ENCODE measurements at regions not wholly inside any gene's neighbourhood (a gene's known extent, or its start where the extent isn't known, plus 50 kb on each side); places are given as distances from the start of the nearest gene placed in this dataset.

DNA sequence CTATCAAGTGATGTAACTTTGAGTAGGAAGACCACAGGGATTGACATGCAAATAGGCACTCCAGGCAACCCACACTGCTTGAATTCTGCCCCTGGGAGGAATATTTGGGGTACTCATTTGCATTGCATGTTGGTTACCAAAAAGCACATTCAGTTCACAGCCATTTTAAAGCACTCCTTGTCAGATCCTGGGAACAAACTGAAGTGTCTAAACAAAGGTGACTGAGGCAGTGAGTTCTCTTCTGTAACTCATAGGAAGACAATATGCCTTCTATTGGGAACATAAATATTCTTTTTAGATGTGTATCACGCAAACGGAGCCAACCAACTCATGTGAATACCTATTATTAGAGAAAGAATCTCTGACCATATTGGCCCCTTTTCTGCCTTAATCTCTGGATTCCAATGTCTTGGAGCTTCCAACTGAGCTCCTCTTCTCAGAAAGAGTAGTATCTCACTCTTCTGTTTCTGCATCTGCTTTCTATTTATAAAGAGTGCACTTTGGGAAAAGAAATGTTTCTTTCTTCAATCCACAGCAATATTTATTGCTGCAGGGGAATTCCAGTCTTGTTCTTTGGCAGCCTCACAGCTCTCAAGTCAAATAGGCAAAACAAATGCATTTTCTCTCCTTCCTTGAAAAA lies 125.7 kb upstream of the NBEA start:
- no peak for DNase-seq (ENCODE audit: extremely low read depth, low read depth)
- TF ChIP-seq, protein P1, sequence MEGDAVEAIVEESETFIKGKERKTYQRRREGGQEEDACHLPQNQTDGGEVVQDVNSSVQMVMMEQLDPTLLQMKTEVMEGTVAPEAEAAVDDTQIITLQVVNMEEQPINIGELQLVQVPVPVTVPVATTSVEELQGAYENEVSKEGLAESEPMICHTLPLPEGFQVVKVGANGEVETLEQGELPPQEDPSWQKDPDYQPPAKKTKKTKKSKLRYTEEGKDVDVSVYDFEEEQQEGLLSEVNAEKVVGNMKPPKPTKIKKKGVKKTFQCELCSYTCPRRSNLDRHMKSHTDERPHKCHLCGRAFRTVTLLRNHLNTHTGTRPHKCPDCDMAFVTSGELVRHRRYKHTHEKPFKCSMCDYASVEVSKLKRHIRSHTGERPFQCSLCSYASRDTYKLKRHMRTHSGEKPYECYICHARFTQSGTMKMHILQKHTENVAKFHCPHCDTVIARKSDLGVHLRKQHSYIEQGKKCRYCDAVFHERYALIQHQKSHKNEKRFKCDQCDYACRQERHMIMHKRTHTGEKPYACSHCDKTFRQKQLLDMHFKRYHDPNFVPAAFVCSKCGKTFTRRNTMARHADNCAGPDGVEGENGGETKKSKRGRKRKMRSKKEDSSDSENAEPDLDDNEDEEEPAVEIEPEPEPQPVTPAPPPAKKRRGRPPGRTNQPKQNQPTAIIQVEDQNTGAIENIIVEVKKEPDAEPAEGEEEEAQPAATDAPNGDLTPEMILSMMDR (IDR thresholded peaks at IDR 0.05; ENCODE audit: low read depth, low read length, missing control alignments), result no peak
- H3K4me3 ChIP-seq (replicated peaks; ENCODE audit: low read depth, low read length), result no peak overlapping the region

DNA sequence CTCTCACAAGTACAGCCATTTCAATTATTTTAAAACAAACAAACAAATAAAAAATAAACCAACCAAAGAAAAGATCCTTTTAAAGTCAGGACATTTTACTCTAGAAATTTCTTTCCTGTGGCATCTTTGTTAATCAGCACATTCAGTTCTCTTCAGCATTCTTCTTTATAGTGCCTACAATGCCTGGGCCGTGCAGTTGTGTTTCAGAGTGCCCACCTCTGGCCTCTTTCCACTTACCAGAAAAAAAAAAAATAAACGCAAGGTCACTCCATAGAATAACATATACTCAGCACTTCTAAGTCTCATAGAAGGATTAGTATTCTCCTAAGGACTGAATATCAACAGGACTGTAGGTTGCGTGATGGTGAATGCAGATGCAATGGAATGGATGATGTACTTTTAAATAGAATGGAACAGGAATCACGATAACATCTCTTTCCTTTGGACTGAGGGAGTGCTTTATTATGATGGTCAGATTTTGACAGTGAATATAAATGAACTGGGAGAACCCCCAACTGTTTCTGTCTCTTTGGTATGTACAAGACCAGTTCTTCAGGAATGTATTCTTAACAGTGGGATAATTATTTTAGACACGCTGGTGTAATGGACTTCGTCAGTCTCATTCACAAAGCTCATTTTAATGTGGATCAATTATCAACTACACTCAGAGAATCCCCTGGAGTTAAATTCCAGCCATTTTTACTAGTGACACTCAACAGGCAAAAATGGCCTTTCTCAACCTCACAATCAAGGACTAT lies 125.0 kb upstream of the NBEA start:
- no peak for DNase-seq (ENCODE audit: extremely low read depth, low read depth)
- TF ChIP-seq, protein P1 (IDR thresholded peaks at IDR 0.05; ENCODE audit: low read depth, low read length, missing control alignments), result no peak
- H3K4me3 ChIP-seq (replicated peaks; ENCODE audit: low read depth, low read length), result no peak overlapping the region

DNA sequence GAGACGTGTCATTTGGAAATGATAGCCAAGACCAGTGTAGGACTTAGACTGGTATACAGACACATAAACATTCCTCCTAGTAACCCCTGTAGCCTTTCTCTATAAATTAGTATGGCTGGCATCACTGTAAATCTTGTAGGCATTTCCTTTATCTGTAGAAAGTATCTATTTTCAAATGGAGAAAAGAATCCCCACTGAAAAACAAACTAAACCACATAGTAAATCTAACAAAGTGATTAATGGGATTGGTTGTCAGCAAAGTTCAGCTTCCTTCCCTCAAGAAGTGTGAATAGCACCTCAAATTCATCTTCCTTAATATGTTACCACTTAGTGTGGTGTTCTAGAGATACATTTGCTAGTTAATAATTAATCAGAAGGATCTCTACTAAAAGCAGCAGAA lies 119.4 kb upstream of the NBEA start:
- TF ChIP-seq, protein P1 (IDR thresholded peaks at IDR 0.05; ENCODE audit: low read depth, low read length, missing control alignments), result no peak
- H3K4me3 ChIP-seq (replicated peaks; ENCODE audit: low read depth, low read length), result no peak overlapping the region
- no peak for DNase-seq (ENCODE audit: extremely low read depth, low read depth)

DNA sequence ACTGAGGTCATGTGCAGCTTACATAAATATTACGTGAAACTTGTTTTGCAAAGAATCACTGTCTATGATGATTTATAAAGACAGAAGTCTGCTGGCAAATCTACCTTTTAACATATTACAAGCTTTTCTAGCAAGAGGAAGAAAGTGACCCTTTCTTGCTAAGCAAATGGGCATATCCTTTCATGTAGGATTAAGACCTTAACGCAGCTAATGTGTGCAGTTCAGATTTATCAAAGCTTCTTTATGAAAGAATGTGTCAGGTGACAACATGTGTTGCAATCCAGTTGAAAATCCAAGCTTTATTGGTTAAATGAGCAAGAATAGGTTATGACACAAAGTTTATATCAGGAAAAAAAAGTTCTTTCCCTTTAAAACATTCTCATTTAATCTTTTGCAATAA lies 115.6 kb upstream of the NBEA start:
- DNase-seq (ENCODE audit: extremely low read depth, low read depth), result no peak
- TF ChIP-seq, protein P1 (IDR thresholded peaks at IDR 0.05; ENCODE audit: low read depth, low read length, missing control alignments), result no peak
- no peak overlapping the region for H3K4me3 ChIP-seq (replicated peaks; ENCODE audit: low read depth, low read length)

DNA sequence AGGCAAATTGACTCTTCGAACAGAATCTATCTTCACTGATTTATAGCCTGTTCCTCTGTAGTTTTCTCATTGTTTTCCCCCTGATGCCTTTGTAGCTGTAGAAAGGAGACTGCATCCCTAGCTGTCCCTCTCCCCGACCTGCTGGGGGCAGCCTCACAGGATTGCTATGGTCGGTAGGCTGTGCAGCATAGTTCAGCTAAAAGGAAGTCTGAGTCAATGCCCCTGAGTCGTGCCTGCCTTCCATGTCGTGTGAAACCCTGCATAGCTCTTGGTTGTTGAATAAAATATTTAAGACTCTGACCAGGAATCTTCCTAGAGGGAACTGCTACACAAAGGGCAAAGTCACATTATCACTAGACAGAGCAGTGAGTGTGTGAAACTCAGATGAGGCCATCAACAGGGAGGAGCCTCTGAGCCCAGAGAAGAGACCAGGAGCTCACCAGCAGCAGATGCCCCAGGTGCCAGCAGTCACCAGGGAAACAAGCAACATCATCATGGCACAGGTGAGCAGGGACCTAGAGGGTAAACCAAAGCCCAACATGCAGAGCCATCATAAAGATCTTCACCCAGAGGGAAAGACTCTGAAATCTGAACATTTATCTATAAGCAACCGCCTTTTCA lies 108.4 kb upstream of the NBEA start:
- TF ChIP-seq, protein P1 (IDR thresholded peaks at IDR 0.05; ENCODE audit: low read depth, low read length, missing control alignments), result peak; percentile 28
- H3K4me3 ChIP-seq (replicated peaks; ENCODE audit: low read depth, low read length), result no peak overlapping the region
- DNase-seq (ENCODE audit: extremely low read depth, low read depth), result no peak

DNA sequence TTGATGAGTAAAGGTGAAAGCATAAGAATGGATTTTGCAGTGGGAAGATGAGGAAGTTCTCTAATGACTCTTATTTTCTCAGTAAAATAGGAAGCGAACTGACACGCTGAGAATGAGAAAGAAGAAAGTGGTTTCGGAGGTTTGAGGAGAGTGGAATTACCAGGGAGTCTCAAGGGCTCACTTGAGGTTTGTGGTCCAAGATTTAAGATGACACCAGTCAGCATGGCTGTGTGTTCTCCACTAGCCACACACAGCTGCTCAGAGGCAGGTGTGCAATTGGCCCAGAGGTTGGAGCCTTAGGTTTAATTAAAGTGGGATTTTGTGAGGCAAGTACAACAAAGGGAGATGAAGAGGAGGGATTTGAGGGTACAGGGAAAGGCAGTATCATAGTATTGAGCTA lies 99.6 kb upstream of the NBEA start:
- DNase-seq (ENCODE audit: extremely low read depth, low read depth), result no peak
- TF ChIP-seq, protein P1 (IDR thresholded peaks at IDR 0.05; ENCODE audit: low read depth, low read length, missing control alignments), result no peak
- H3K4me3 ChIP-seq (replicated peaks; ENCODE audit: low read depth, low read length), result no peak overlapping the region
